WI38 (cell line): ENCODE measurements at regions not wholly inside any gene's neighbourhood (a gene's known extent, or its start where the extent isn't known, plus 50 kb on each side); places are given as distances from the start of the nearest gene placed in this dataset.

ENCODE experiments used
- H3K4me3 ChIP-seq: 2 replicates; pipeline ENCODE4 v1.5.1; 2011; ENCODE audit warnings: low read depth, mild to moderate bottlenecking, control low read depth, low read length
- TF ChIP-seq, protein P1 (sequence below): IDR thresholded peaks from 2 replicates; pipeline ENCODE4 v1.5.1; 2012; ENCODE audit warnings: low read depth, mild to moderate bottlenecking, control low read depth, low read length

DNA sequence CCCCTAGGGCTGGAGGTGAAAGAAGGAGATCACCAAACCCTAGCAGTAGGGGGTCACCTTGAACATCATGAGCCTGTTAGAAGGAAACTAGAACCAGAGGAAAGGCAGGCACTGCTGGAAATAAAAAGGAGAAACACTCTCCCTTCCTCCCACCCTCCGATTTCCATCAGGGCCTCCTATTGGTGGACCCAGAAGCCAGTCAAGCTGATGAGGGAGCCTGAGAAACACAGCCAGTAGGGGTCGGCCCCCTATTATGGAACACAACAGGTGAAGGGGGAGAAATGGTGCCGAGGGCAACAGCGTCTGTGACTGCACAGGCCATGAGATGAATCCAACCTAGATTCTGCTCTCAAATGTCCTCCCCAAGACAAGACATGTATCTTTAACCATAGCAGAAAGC, 156.1 kb upstream of the LRFN2 start:
- TF ChIP-seq, protein P1, sequence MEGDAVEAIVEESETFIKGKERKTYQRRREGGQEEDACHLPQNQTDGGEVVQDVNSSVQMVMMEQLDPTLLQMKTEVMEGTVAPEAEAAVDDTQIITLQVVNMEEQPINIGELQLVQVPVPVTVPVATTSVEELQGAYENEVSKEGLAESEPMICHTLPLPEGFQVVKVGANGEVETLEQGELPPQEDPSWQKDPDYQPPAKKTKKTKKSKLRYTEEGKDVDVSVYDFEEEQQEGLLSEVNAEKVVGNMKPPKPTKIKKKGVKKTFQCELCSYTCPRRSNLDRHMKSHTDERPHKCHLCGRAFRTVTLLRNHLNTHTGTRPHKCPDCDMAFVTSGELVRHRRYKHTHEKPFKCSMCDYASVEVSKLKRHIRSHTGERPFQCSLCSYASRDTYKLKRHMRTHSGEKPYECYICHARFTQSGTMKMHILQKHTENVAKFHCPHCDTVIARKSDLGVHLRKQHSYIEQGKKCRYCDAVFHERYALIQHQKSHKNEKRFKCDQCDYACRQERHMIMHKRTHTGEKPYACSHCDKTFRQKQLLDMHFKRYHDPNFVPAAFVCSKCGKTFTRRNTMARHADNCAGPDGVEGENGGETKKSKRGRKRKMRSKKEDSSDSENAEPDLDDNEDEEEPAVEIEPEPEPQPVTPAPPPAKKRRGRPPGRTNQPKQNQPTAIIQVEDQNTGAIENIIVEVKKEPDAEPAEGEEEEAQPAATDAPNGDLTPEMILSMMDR, result no peak
- no peak overlapping the region for H3K4me3 ChIP-seq

DNA sequence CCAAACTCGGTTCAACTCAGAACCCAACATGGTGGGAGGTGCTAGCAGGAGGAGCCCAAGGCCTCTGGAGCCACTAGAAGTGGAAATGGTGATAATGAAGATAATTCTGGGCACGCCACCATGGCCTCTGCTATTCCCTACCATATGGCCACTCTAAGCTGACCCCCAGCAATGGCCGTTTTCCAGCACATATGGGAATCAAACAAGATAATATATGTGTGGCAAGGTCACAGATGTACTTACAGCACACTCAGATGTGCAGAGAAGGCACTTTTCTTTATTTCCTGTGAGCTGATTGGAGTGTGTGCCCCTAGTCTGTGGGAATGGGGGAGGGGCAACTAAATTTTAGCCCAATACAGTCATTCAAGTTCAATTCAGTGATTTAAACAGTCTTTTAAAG, 153.4 kb upstream of the LRFN2 start:
- TF ChIP-seq, protein P1, result no peak
- H3K4me3 ChIP-seq, result no peak overlapping the region

DNA sequence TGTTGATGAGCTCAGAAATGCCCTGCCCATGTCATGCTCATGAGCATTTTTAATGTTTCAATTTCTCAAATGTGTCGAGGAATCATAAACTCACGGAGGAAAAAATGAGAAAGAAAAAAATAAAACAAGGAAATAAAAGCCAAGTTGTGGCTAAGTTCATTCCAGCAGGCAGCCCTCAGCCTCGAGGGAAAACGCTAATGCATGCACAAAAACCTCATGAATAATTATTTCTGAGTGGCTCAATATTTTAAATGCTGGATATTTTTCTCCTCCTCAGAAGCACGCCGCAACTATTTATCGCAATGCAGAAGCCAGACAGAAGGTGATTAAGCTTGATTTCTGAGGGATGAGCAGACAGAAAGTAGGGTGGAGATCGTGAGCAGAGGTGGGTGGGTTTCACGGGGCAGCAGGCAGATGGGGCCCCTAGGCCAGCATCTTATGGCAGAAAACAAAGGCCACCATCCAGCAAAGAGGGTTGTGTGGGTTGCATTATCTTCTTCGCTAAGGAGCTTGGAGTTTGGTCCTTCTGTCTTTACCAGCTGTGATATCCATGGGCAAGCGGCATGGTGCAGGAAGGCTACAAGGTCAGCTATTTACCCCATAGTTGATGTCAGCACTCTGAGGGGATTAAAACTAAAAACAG, 151.5 kb upstream of the LRFN2 start:
- H3K4me3 ChIP-seq, result no peak overlapping the region
- TF ChIP-seq, protein P1, result no peak

DNA sequence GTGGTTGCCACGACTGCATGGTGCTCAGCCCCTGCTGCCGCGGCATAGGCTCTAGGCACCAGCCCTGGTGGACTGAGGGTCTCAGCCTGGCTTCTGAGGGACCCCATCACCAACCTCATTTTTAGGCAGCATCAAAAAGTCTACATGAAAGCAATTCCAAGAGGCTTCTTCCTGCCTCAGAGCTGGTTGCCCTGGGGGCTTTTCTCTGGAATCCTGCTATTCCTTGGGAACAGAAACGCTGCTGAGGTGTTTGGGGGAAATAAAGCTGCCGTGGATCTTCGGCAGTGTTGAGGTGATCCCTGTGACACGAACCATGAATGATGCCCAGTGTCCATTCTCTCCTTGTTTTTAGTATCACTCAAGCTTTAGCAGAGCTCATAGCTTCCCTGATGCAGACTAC, 148.4 kb upstream of the LRFN2 start:
- TF ChIP-seq, protein P1, result no peak
- no peak overlapping the region for H3K4me3 ChIP-seq

DNA sequence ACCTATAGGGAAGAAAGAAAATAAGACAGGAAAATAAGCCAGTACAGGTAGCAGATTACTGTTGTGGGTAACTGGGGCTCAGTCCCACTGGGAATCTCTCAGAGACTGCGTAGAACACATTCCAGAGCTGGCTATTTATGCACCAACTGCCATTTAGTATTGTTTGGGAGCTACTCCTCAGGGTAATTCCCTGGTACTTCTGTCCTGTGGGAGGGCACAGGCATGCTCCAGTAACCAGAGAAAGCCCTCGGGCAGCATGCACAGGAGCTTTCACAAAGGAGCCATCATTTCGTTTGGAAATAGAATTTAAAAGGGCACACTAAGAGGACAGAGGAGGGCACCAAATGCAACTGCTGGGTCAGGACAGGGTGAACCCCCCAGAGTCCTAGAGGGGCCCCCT, 148.0 kb upstream of the LRFN2 start:
- TF ChIP-seq, protein P1, result no peak
- no peak overlapping the region for H3K4me3 ChIP-seq

DNA sequence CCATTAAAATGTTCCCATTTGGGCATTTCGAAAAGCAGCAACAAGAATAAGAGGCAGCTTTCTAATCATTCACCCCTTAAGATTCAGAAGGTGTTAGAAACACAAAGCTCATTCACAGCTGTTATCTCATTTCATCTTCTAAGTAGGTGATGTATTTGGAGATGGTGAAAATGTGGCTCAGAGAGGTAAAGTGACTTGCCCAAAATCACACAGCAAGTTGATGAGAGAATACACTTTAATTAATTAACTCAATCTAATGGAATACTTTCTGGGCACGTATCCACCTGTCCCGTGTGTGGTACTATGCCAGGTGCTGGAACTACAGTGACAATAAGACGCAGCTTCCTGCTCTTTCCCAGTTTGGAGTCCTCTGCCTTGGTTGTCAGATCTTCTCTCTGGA, 147.4 kb upstream of the LRFN2 start:
- no peak overlapping the region for H3K4me3 ChIP-seq
- TF ChIP-seq, protein P1, result no peak

DNA sequence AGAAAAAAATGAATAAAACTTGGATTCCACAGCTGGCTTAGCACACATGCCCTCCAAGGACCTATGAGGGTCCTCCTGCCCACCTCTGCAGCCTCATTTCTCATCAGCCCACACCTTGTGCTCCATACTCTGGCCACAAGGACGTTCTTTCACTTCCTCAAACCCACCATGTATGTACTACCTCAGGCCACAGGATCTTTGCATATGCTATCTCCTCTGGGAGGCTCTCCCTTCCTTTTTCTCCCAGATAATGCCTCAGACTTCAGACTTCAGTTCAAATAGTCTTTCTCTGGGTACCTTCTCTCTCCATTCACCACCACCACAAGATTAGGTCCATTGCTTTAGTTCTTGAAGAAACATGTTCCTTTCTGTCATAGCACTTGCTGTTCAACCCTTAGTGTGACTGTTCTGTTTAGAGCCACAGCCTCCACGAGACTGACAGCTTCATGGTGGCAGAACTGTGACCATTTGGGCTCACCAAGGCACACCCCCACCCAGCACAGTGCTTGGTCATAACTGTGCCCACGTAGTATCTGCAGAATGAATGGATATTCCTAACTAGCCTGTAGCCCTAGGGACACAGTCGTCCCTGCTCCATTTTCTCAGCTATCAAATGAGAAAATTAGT, 146.7 kb upstream of the LRFN2 start:
- TF ChIP-seq, protein P1, result no peak
- no peak overlapping the region for H3K4me3 ChIP-seq
